K562 (cell line): ENCODE measurements at regions not wholly inside any gene's neighbourhood (a gene's known extent, or its start where the extent isn't known, plus 50 kb on each side); places are given as distances from the start of the nearest gene placed in this dataset.

Source experiments
- BRD4 ChIP-seq: fragments of 200-600 bp; sonication (generic); IDR thresholded peaks from 2 replicates; pipeline ENCODE4 v1.6.1; 2017; ENCODE audit warnings: inconsistent platforms
- BRD9 ChIP-seq: fragments of 450-650 bp; IDR thresholded peaks from 2 replicates; pipeline ENCODE4 v1.6.1; 2018; ENCODE audit warnings: low read depth; ENCODE audit not compliant: partially characterized antibody
- CEBPG ChIP-seq, 3 experiments: fragments of 200-800 bp in 1 of 3; sonication (Bioruptor generic) in 1 of 3; sonication (generic) in 1 of 3; formaldehyde crosslinking in 1 of 3; IDR thresholded peaks in 2 of 3; conservative IDR thresholded peaks in 1 of 3; 2 replicates each; pipeline versions ENCODE4 v1.6.1 to v1.8.0; 2016 to 2022; ENCODE audit warnings: missing compliant biosample characterization in 2 of 3, missing genetic modification characterization in 2 of 3, mild to moderate bottlenecking in 1 of 3, missing genetic modification reagents in 1 of 3
- CHCHD3 ChIP-seq: fragments of 250-450 bp; sonication (Bioruptor Pico); IDR thresholded peaks from 2 replicates; pipeline ENCODE4 v2.1.2; 2022; ENCODE audit warnings: mild to moderate bottlenecking
- GATA2 ChIP-seq: sonication (generic); formaldehyde crosslinking; IDR thresholded peaks from 2 replicates; pipeline ENCODE4 v1.4.0; 2020; ENCODE audit warnings: mild to moderate bottlenecking, missing genetic modification reagents
- HDAC8 ChIP-seq: fragments of 450-650 bp; IDR thresholded peaks from 2 replicates; pipeline ENCODE4 v1.6.1; 2016; ENCODE audit warnings: mild to moderate bottlenecking, missing genetic modification characterization, moderate library complexity, missing compliant biosample characterization
- LARP7 ChIP-seq: fragments of 450-650 bp; IDR thresholded peaks from 2 replicates; pipeline ENCODE4 v1.6.1; 2016
- MAFG ChIP-seq: fragments of 450-650 bp; conservative IDR thresholded peaks from 2 replicates; pipeline ENCODE4 v1.6.1; 2016; ENCODE audit warnings: missing genetic modification characterization, missing compliant biosample characterization
- MTA2 ChIP-seq: fragments of 450-650 bp; IDR thresholded peaks from 2 replicates; pipeline ENCODE4 v1.6.1; 2016; ENCODE audit warnings: low read depth
- NBN ChIP-seq: fragments of 450-650 bp; IDR thresholded peaks from 2 replicates; pipeline ENCODE4 v1.6.1; 2016; ENCODE audit warnings: low read depth, mild to moderate bottlenecking
- NCOA1 ChIP-seq: fragments of 450-650 bp; IDR thresholded peaks from 2 replicates; pipeline ENCODE4 v1.6.1; 2016; ENCODE audit warnings: low read depth
- NR2F6 ChIP-seq: fragments of 450-650 bp; formaldehyde crosslinking; IDR thresholded peaks from 2 replicates; pipeline ENCODE4 v1.4.0; 2020; ENCODE audit warnings: mild to moderate bottlenecking
- PHF20 ChIP-seq: fragments of 450-650 bp; IDR thresholded peaks from 2 replicates; pipeline ENCODE4 v1.6.1; 2018; ENCODE audit not compliant: partially characterized antibody
- RAD21 ChIP-seq, 2 experiments: fragments of 250-450 bp in 1 of 2; fragments of 450-650 bp in 1 of 2; sonication (Bioruptor Pico) in 1 of 2; formaldehyde crosslinking in 1 of 2; IDR thresholded peaks in 1 of 2; conservative IDR thresholded peaks in 1 of 2; 2 replicates each; pipeline versions ENCODE4 v1.4.0 to v1.8.0; 2020 to 2022; ENCODE audit warnings: mild to moderate bottlenecking in 2 of 2, moderate library complexity in 1 of 2
- RBM17 ChIP-seq: fragments of 200-400 bp; formaldehyde crosslinking; IDR thresholded peaks from 2 replicates; pipeline ENCODE4 v1.6.1; 2017; ENCODE audit warnings: low read depth, mild to moderate bottlenecking, low read length, borderline replicate concordance
- RHOXF2B ChIP-seq: fragments of 250-450 bp; sonication (Bioruptor Pico); conservative IDR thresholded peaks from 2 replicates; pipeline ENCODE4 v1.5.1; 2021
- SMARCC2 ChIP-seq: fragments of 450-650 bp; IDR thresholded peaks from 2 replicates; pipeline ENCODE4 v1.6.1; 2017; ENCODE audit warnings: antibody characterized with exemption, moderate library complexity, mild to moderate bottlenecking, low read depth
- ZFP1 ChIP-seq: fragments of 450-650 bp; formaldehyde crosslinking; IDR thresholded peaks from 2 replicates; pipeline ENCODE4 v1.4.0; 2020; ENCODE audit warnings: mild to moderate bottlenecking, mixed read lengths
- ZNF668 ChIP-seq: fragments of 250-450 bp; sonication (Bioruptor Pico); IDR thresholded peaks from 2 replicates; pipeline ENCODE4 v1.8.0; 2022; ENCODE audit warnings: mild to moderate bottlenecking, inconsistent platforms
- ZZZ3 ChIP-seq: fragments of 450-650 bp; IDR thresholded peaks from 2 replicates; pipeline ENCODE4 v1.6.1; 2016; ENCODE audit warnings: antibody characterized with exemption, mild to moderate bottlenecking, moderate library complexity
- TF ChIP-seq, protein P1 (sequence below), 2 experiments: IDR thresholded peaks; 2 replicates each; pipeline ENCODE4 v1.6.1; 2012; ENCODE audit warnings: improper control_type of control experiment in 2 of 2, low read depth in 2 of 2, low read length in 2 of 2, borderline replicate concordance in 1 of 2
- TF ChIP-seq, protein P2 (sequence below): sonication (generic); formaldehyde crosslinking; IDR thresholded peaks from 2 replicates; pipeline ENCODE4 v1.8.0; 2022; ENCODE audit warnings: missing genetic modification reagents, mild to moderate bottlenecking, borderline replicate concordance
- TF ChIP-seq, protein P3 (sequence below): fragments of 250-450 bp; sonication (Bioruptor Pico); IDR thresholded peaks from 2 replicates; pipeline ENCODE4 v1.8.0; 2022; ENCODE audit warnings: moderate library complexity, mild to moderate bottlenecking, inconsistent platforms
- TF ChIP-seq, protein P4 (sequence below): sonication (generic); formaldehyde crosslinking; IDR thresholded peaks from 2 replicates; pipeline ENCODE4 v1.5.0; 2020; ENCODE audit warnings: missing genetic modification reagents
- TF ChIP-seq, protein P5 (sequence below): fragments of 450-650 bp; IDR thresholded peaks from 2 replicates; pipeline ENCODE4 v1.6.1; 2016; ENCODE audit warnings: missing biosample characterization, missing genetic modification characterization

DNA sequence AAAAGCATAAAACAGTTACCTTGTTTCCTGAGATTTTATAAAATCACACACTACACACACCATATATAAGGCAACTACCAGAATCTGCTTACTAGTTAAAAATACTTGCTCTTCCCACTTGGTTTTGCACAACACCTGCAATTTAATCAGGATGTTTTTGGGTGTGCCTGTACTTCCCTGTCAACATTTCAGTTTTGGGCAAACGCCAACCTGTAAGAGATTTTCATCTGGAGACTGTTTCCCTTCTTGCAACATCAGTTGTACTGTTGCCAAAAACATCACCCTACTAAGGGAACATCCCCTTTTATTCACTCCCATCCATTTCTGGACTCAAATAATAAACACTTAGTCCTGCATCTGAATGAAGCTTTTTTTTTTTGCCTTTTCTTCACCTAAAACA is 172.3 kb downstream of the DUSP6 start (continued):
- no peak for TF ChIP-seq BRD9
- TF ChIP-seq ZNF668 (CRISPR knock-in tag) = no peak
- TF ChIP-seq MTA2 = no peak
- TF ChIP-seq ZZZ3 = no peak
- TF ChIP-seq PHF20 = no peak
- TF ChIP-seq ZFP1 (CRISPR knock-in tag) = no peak
- TF ChIP-seq, protein P1, sequence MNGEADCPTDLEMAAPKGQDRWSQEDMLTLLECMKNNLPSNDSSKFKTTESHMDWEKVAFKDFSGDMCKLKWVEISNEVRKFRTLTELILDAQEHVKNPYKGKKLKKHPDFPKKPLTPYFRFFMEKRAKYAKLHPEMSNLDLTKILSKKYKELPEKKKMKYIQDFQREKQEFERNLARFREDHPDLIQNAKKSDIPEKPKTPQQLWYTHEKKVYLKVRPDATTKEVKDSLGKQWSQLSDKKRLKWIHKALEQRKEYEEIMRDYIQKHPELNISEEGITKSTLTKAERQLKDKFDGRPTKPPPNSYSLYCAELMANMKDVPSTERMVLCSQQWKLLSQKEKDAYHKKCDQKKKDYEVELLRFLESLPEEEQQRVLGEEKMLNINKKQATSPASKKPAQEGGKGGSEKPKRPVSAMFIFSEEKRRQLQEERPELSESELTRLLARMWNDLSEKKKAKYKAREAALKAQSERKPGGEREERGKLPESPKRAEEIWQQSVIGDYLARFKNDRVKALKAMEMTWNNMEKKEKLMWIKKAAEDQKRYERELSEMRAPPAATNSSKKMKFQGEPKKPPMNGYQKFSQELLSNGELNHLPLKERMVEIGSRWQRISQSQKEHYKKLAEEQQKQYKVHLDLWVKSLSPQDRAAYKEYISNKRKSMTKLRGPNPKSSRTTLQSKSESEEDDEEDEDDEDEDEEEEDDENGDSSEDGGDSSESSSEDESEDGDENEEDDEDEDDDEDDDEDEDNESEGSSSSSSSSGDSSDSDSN (IDR thresholded peaks at IDR 0.05; ENCODE audit: borderline replicate concordance in 1 of 2, low read depth in 2 of 2, low read length in 2 of 2) = no peak
- no peak for TF ChIP-seq NR2F6 (CRISPR knock-in tag)
- TF ChIP-seq LARP7 = no peak
- TF ChIP-seq MAFG (tag) = peak; percentile 31
- TF ChIP-seq, protein P2, sequence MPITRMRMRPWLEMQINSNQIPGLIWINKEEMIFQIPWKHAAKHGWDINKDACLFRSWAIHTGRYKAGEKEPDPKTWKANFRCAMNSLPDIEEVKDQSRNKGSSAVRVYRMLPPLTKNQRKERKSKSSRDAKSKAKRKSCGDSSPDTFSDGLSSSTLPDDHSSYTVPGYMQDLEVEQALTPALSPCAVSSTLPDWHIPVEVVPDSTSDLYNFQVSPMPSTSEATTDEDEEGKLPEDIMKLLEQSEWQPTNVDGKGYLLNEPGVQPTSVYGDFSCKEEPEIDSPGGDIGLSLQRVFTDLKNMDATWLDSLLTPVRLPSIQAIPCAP (CRISPR knock-in tag) = no peak
- no peak for TF ChIP-seq NBN
- TF ChIP-seq BRD4 = peak; percentile 33; the same call in 1 of the 2 replicates
- no peak for TF ChIP-seq HDAC8 (tag)
- no peak for TF ChIP-seq RHOXF2B (CRISPR knock-in tag)
- TF ChIP-seq, protein P3, sequence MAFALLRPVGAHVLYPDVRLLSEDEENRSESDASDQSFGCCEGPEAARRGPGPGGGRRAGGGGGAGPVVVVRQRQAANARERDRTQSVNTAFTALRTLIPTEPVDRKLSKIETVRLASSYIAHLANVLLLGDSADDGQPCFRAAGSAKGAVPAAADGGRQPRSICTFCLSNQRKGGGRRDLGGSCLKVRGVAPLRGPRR = no peak
- TF ChIP-seq, protein P4, sequence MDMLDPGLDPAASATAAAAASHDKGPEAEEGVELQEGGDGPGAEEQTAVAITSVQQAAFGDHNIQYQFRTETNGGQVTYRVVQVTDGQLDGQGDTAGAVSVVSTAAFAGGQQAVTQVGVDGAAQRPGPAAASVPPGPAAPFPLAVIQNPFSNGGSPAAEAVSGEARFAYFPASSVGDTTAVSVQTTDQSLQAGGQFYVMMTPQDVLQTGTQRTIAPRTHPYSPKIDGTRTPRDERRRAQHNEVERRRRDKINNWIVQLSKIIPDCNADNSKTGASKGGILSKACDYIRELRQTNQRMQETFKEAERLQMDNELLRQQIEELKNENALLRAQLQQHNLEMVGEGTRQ (CRISPR knock-in tag) = no peak
- TF ChIP-seq GATA2 (CRISPR knock-in tag) = no peak
- no peak for TF ChIP-seq SMARCC2
- TF ChIP-seq RAD21 (CRISPR knock-in tag; conservative IDR thresholded peaks at IDR 0.05 in 1 of 2, IDR thresholded peaks at IDR 0.05 in 1 of 2) = peak in 1 of 2 experiments; percentile 18; a peak in 1 of 4 replicates
- no peak for TF ChIP-seq NCOA1
- no peak for TF ChIP-seq CEBPG (CRISPR knock-in tag; IDR thresholded peaks at IDR 0.05)
- peak; percentile 86 to 91 for TF ChIP-seq CEBPG (tag; conservative IDR thresholded peaks at IDR 0.05 in 1 of 2, IDR thresholded peaks at IDR 0.05 in 1 of 2)
- no peak for TF ChIP-seq CHCHD3 (CRISPR knock-in tag)
- TF ChIP-seq, protein P5, sequence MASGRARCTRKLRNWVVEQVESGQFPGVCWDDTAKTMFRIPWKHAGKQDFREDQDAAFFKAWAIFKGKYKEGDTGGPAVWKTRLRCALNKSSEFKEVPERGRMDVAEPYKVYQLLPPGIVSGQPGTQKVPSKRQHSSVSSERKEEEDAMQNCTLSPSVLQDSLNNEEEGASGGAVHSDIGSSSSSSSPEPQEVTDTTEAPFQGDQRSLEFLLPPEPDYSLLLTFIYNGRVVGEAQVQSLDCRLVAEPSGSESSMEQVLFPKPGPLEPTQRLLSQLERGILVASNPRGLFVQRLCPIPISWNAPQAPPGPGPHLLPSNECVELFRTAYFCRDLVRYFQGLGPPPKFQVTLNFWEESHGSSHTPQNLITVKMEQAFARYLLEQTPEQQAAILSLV = 0 out of 2 replicates have a peak, but pooled peaks have one; percentile 39
- no peak for TF ChIP-seq RBM17
